Trophoblast cell (in vitro differentiated cells and primary cell): ENCODE measurements at regions not wholly inside any gene's neighbourhood (a gene's known extent, or its start where the extent isn't known, plus 50 kb on each side); places are given as distances from the start of the nearest gene placed in this dataset.

ENCODE experiments used
- DNase-seq, 2 donors: peaks; one replicate each; pipeline ENCODE4 v3.0.0-alpha.2; 2016
- H2AFZ ChIP-seq: 2 replicates; pipeline ENCODE4 v1.6.1; 2013; ENCODE audit warnings: low read length, moderate library complexity, mild to moderate bottlenecking; ENCODE audit not compliant: insufficient read depth, poor library complexity
- H2AK5ac ChIP-seq: 2 replicates; pipeline ENCODE4 v1.6.1; 2013; ENCODE audit warnings: mild to moderate bottlenecking, low read length
- H2BK120ac ChIP-seq: 2 replicates; pipeline ENCODE4 v1.6.1; 2013; ENCODE audit warnings: low read length, mild to moderate bottlenecking, moderate library complexity; ENCODE audit not compliant: insufficient read depth, poor library complexity
- H2BK12ac ChIP-seq: 2 replicates; pipeline ENCODE4 v1.6.1; 2013; ENCODE audit warnings: mild to moderate bottlenecking, low read length, moderate library complexity
- H2BK5ac ChIP-seq: 2 replicates; pipeline ENCODE4 v1.6.1; 2013; ENCODE audit warnings: low read length, low read depth, moderate library complexity, mild to moderate bottlenecking; ENCODE audit not compliant: poor library complexity
- H3K14ac ChIP-seq: 2 replicates; pipeline ENCODE4 v1.6.1; 2013; ENCODE audit warnings: mild to moderate bottlenecking, low read length
- H3K18ac ChIP-seq: 2 replicates; pipeline ENCODE4 v1.6.1; 2013; ENCODE audit warnings: mild to moderate bottlenecking, low read length
- H3K23ac ChIP-seq: 2 replicates; pipeline ENCODE4 v1.6.1; 2013; ENCODE audit warnings: low read length
- H3K27ac ChIP-seq: 2 replicates; pipeline ENCODE4 v1.5.1; 2013; ENCODE audit warnings: low read depth, mild to moderate bottlenecking, inconsistent platforms, low read length, moderate library complexity
- H3K27me3 ChIP-seq: 2 replicates; pipeline ENCODE4 v1.6.1; 2013; ENCODE audit warnings: inconsistent platforms, mild to moderate bottlenecking, low read length, moderate library complexity; ENCODE audit not compliant: insufficient read depth
- H3K36me3 ChIP-seq, 2 experiments: 1 replicate in 1 of 2; 2 replicates in 1 of 2; pipeline ENCODE4 v1.6.1; 2013; ENCODE audit warnings: low read length in 2 of 2, mild to moderate bottlenecking in 2 of 2, moderate library complexity in 1 of 2; ENCODE audit not compliant: insufficient read depth in 2 of 2, control insufficient read depth in 1 of 2
- H3K4ac ChIP-seq: 2 replicates; pipeline ENCODE4 v1.6.1; 2013; ENCODE audit warnings: low read depth, mild to moderate bottlenecking, low read length, moderate library complexity
- H3K4me1 ChIP-seq, 2 experiments: 1 replicate in 1 of 2; 2 replicates in 1 of 2; pipeline ENCODE4 v1.6.1; 2013; ENCODE audit warnings: low read length in 2 of 2, mild to moderate bottlenecking in 2 of 2, moderate library complexity in 1 of 2; ENCODE audit not compliant: insufficient read depth in 2 of 2, control insufficient read depth in 1 of 2
- H3K4me2 ChIP-seq: 2 replicates; pipeline ENCODE4 v1.6.1; 2013; ENCODE audit warnings: inconsistent platforms, mild to moderate bottlenecking, low read length, moderate library complexity
- H3K4me3 ChIP-seq: 2 replicates; pipeline ENCODE4 v1.5.1; 2013; ENCODE audit warnings: mild to moderate bottlenecking, low read depth, low read length, inconsistent platforms
- H3K79me1 ChIP-seq: one replicate; pipeline ENCODE4 v1.6.1; 2013; ENCODE audit warnings: low read length
- H3K79me2 ChIP-seq: 2 replicates; pipeline ENCODE4 v1.6.1; 2013; ENCODE audit warnings: low read length, mild to moderate bottlenecking; ENCODE audit not compliant: control insufficient read depth, insufficient read depth, poor library complexity
- H3K9ac ChIP-seq: 2 replicates; pipeline ENCODE4 v1.6.1; 2013; ENCODE audit warnings: mild to moderate bottlenecking, low read length
- H3K9me3 ChIP-seq: 2 replicates; pipeline ENCODE4 v1.6.1; 2013; ENCODE audit warnings: low read depth, mild to moderate bottlenecking, control low read depth, inconsistent platforms, low read length; ENCODE audit not compliant: insufficient read depth
- H4K12ac ChIP-seq: 2 replicates; pipeline ENCODE4 v1.6.1; 2013; ENCODE audit warnings: low read depth, mild to moderate bottlenecking, low read length, moderate library complexity
- H4K8ac ChIP-seq: 2 replicates; pipeline ENCODE4 v1.6.1; 2013; ENCODE audit warnings: low read depth, mild to moderate bottlenecking, low read length, moderate library complexity
- H4K91ac ChIP-seq: one replicate; pipeline ENCODE4 v1.6.1; 2013; ENCODE audit warnings: low read depth, mild to moderate bottlenecking, low read length, moderate library complexity
- WGBS: extraction: QIAGEN DNeasy Blood & Tissue Kit; methylation state at CpG from one replicate; pipeline ENCODE4 v1.1.7; 2013; ENCODE audit warnings: missing lambda C conversion rate; ENCODE audit not compliant: insufficient read length, insufficient coverage; ENCODE audit errors: extremely low coverage; 5-methylcytosine and 5-hydroxymethylcytosine counted together

DNA sequence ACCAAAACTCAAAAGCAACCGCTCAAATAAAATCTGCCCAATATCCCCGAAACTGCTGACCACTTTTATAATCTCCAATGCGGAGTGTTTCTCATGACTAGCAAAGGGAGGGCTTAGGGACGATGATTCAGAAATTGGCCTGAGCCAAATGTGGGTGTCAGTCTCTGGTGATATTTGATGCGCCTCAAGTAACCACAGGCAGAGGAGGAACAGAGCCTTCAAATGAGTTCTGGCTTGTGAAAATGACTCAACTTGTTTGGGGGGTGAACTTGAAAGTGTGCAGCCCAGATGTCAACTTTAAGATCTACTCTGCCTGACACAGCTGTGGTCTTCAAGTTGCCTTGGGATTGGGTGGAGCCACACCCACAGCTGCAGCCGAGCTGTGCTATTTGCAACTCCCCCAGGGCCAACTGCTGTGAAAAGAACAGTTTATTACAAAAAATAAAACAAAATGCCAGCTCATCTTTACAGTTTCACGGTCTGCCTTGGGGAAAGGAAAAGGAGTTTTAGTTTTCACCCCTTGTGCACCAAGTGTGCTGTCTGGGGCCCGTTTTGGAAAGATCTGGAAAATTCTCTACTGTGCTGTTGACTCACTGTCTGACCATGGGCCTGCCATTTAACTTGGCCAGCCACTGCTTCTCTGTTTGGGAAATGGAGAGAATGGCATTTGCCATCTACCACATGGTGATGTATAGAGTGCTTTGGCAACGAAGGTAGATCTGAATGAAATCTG is 222.1 kb downstream of the MTX2 start:
- no peak overlapping the region for H4K91ac ChIP-seq
- H3K18ac ChIP-seq, result no peak overlapping the region
- no CpG with 5 or more reads among the region's 9 CpGs for WGBS
- H3K79me1 ChIP-seq, result peaks cover 8% of the 10 kb centered on the region
- peak in 1 of 2 donors; percentile 7 for DNase-seq
- no peak overlapping the region for H3K4ac ChIP-seq
- H2BK120ac ChIP-seq, result no peak overlapping the region
- no peak overlapping the region for H2AK5ac ChIP-seq
- no peak overlapping the region for H3K23ac ChIP-seq
- H3K4me2 ChIP-seq, result no peak overlapping the region
- no peak overlapping the region for H3K4me3 ChIP-seq
- H2AFZ ChIP-seq, result no peak overlapping the region
- H3K79me2 ChIP-seq, result peaks cover 4% of the 10 kb centered on the region
- no peaks in the 10 kb centered on the region for H3K27me3 ChIP-seq
- H4K8ac ChIP-seq, result no peak overlapping the region
- H4K12ac ChIP-seq, result no peak overlapping the region
- H3K4me1 ChIP-seq, result peaks cover 9 to 12% of the 10 kb centered on the region in 2 experiments
- H3K14ac ChIP-seq, result no peak overlapping the region
- H2BK5ac ChIP-seq, result no peak overlapping the region
- H3K9ac ChIP-seq, result no peak overlapping the region
- H3K36me3 ChIP-seq, result no peaks in the 10 kb centered on the region
- H3K27ac ChIP-seq, result no peak overlapping the region
- H3K9me3 ChIP-seq, result no peaks in the 10 kb centered on the region
- no peak overlapping the region for H2BK12ac ChIP-seq

DNA sequence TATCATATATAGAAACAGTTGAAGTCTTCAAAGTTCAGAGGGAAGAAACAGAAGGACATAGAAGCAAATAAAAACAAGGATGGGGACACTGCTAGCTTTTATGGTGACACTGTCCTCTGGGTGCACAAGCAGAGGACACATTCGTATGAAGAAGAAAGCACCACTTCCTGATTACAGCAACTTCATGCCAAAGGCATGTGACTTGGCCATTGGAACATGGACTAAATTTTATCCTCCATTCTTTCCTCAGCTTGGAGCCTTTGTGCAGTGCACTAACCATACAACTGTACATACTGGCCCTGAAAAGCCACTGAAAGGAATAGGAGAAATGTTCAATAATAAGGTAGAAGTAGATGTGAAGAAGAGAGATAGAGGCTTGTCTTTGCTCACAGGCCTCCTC is 223.3 kb downstream of the MTX2 start:
- Histone ChIP-seq H2AFZ (no peak overlapping the region), H3K4me1 (peaks cover 9 to 12% of the 10 kb centered on the region in 2 experiments), H3K36me3 (no peaks in the 10 kb centered on the region), H3K27me3 (no peaks in the 10 kb centered on the region), H2BK120ac (no peak overlapping the region), H4K8ac (no peak overlapping the region), H3K4me3 (no peak overlapping the region), H3K23ac (no peak overlapping the region), H4K12ac (no peak overlapping the region), H2BK5ac (no peak overlapping the region), H2BK12ac (no peak overlapping the region), H3K4ac (no peak overlapping the region), H3K14ac (no peak overlapping the region), H3K9ac (no peak overlapping the region), H3K27ac (no peak overlapping the region), H3K79me1 (peaks cover 8% of the 10 kb centered on the region), H2AK5ac (no peak overlapping the region), H3K4me2 (no peak overlapping the region), H3K18ac (no peak overlapping the region), H4K91ac (no peak overlapping the region), H3K79me2 (peaks cover 4% of the 10 kb centered on the region), H3K9me3 (no peaks in the 10 kb centered on the region)
- no CpG with 5 or more reads among the region's 1 CpG for WGBS
- no peak for DNase-seq

DNA sequence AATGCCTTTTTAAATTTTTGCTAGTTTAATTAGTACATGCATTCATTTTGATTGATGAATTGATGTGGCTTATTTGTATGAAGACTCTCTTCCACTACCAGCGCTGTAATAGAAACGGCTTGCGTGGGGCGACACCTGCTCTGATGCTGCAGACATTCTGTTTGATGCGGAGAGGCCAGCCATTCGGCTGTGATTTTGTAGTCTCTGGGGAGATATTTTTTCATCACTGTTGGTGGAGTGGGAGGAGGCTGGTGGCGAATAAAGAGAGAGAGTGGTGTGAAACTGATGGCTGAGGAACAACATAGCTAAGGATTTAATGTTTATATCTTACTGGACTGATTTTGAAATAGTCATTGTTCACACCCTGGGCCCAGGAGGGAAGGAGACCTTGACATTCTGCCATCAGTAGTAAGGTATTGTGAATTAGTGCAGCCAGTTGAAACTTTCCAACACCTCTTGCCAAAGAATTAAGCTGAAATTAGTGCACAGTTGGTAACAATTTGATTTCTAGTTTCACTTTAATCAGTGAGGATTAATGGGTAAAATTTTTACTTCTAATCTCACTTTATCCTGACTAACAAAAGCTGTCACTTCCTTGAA is 224.1 kb downstream of the MTX2 start:
- H3K23ac ChIP-seq, result no peak overlapping the region
- WGBS, result no CpG with 5 or more reads among the region's 7 CpGs
- H2BK12ac ChIP-seq, result no peak overlapping the region

DNA sequence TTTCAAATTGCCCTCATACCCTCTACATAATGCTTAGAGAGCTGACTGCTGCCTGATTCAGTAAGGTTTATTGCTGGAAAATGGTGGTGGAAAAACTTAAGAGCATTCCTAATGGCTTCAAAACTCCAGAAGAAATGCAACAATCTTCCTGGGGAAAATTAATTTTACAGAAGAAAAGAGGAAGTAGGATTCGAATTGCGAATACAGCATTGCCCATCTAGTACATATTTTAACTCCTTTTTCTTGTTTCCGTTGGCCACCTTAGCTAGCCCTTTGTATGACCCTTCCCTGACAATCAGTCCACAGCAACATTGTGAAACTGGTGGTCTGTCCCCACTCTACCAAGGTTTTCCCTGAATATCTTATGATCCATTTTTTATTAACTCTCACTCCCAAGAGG is 224.7 kb downstream of the MTX2 start:
- peaks cover 9 to 12% of the 10 kb centered on the region in 2 experiments for H3K4me1 ChIP-seq
- H3K14ac ChIP-seq, result no peak overlapping the region
- H2AFZ ChIP-seq, result no peak overlapping the region
- H4K8ac ChIP-seq, result no peak overlapping the region
- H3K79me1 ChIP-seq, result peaks cover 8% of the 10 kb centered on the region
- H3K9me3 ChIP-seq, result no peaks in the 10 kb centered on the region
- H2BK12ac ChIP-seq, result no peak overlapping the region
- H3K4me3 ChIP-seq, result no peak overlapping the region
- no peak overlapping the region for H2BK5ac ChIP-seq
- no peak overlapping the region for H3K23ac ChIP-seq
- no peaks in the 10 kb centered on the region for H3K36me3 ChIP-seq
- no peak for DNase-seq
- H3K9ac ChIP-seq, result no peak overlapping the region
- H3K4ac ChIP-seq, result no peak overlapping the region
- no peak overlapping the region for H3K4me2 ChIP-seq
- no peak overlapping the region for H4K12ac ChIP-seq
- H4K91ac ChIP-seq, result no peak overlapping the region
- no peak overlapping the region for H3K18ac ChIP-seq
- H3K27me3 ChIP-seq, result no peaks in the 10 kb centered on the region
- H3K79me2 ChIP-seq, result peaks cover 4% of the 10 kb centered on the region
- no peak overlapping the region for H2BK120ac ChIP-seq
- WGBS, result no CpG with 5 or more reads among the region's 3 CpGs
- H3K27ac ChIP-seq, result no peak overlapping the region
- H2AK5ac ChIP-seq, result no peak overlapping the region

More for the DNA sequence above, 224.1 kb downstream of the MTX2 start:
- no peak overlapping the region for H4K12ac ChIP-seq
- no peak overlapping the region for H3K4me2 ChIP-seq
- H2BK120ac ChIP-seq, result no peak overlapping the region
- no peaks in the 10 kb centered on the region for H3K36me3 ChIP-seq
- H3K9me3 ChIP-seq, result no peaks in the 10 kb centered on the region
- no peak overlapping the region for H2AFZ ChIP-seq
- no peak for DNase-seq
- no peak overlapping the region for H3K4me3 ChIP-seq
- no peaks in the 10 kb centered on the region for H3K27me3 ChIP-seq
- no peak overlapping the region for H4K91ac ChIP-seq
- H3K9ac ChIP-seq, result no peak overlapping the region
- no peak overlapping the region for H4K8ac ChIP-seq
- H2BK5ac ChIP-seq, result no peak overlapping the region
- no peak overlapping the region for H3K14ac ChIP-seq
- no peak overlapping the region for H3K27ac ChIP-seq
- H3K79me2 ChIP-seq, result peaks cover 4% of the 10 kb centered on the region
- no peak overlapping the region for H2AK5ac ChIP-seq
- no peak overlapping the region for H3K4ac ChIP-seq
- no peak overlapping the region for H3K18ac ChIP-seq
- H3K79me1 ChIP-seq, result peaks cover 8% of the 10 kb centered on the region
- H3K4me1 ChIP-seq, result peaks cover 9 to 12% of the 10 kb centered on the region in 2 experiments
